ENCODE measurements at regions not wholly inside any gene's neighbourhood (a gene's known extent, or its start where the extent isn't known, plus 50 kb on each side); places are given as distances from the start of the nearest gene placed in this dataset.

DNA sequence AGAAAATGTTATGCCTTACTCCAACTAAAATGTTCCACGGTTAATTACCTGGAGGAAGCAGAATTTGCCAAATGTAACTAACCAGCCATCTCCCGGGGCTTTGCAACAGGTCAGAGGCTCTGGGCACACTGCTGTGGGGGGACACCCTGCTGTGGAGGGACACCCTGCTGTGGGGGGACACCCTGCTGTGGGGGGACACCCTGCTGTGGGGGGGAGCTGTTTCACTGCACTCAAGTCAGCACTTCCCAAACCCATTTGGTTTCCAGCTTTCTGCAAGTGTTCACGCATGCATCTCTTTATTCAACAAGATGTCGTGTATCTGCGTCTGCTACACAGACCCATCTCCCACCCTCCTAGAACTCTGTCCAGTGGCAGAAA, 239.5 kb downstream of the C16orf95 start:
- no peak for DNase-seq (ENCODE audit: low read depth in 1 of 2, low spot score in 1 of 2)

- DNase-seq (ENCODE audit: low read depth in 1 of 2, low spot score in 1 of 2): no peak
These were observed 236.5 kb downstream of the C16orf95 start for GRCh38 chr16:87080571-87081167.

DNA sequence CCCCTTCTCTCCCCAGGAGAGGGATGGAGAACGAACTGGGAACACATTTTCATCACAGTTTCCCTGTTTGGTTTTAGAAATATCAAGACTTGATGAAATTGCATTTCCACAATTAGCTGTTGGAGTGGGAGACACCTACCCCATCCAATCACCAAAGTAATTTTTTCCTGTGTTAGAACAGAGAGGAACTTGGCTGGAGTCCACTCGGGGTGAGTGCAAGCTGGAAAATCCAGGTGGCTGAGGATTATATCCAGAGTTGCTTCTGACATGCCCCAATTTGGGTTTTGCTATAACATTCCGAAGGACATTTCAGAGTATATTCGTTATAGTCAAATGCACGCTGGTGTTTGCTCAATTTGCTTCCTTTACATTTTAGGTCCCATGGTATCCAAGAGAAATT, 231.8 kb downstream of the C16orf95 start:
- DNase-seq (ENCODE audit: low read depth in 1 of 2, low spot score in 1 of 2): no peak

GRCh38 chr16:87086156-87086555, 231.0 kb downstream of the C16orf95 start:
- DNase-seq (ENCODE audit: low read depth in 1 of 2, low spot score in 1 of 2): no peak

- DNase-seq (ENCODE audit: low read depth in 1 of 2, low spot score in 1 of 2): no peak
These were observed 230.6 kb downstream of the C16orf95 start for GRCh38 chr16:87086575-87086974.

DNA sequence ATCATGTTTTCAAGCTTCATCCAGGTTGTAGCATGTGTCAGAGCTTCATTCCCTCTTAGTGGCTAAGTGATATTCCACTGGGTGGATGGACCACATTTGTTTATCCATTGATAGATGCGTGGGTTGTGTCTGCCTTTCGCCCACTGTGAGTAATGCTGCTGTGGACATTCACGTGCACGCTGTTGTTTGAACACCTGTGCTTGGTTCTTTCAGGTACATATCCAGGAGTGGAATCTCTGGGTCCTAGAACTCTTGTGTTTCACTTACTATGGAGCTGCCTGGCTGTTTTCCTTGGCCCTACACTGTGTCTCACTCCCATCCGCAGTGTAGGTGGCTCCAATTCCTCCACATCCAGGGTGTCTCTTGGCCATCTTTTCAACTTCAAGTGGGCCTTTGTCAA, 224.2 kb downstream of the C16orf95 start:
- no peak for DNase-seq (ENCODE audit: low read depth in 1 of 2, low spot score in 1 of 2)

- DNase-seq (ENCODE audit: low read depth in 1 of 2, low spot score in 1 of 2): no peak
These were observed 223.2 kb downstream of the C16orf95 start for GRCh38 chr16:87093804-87094555.

DNA sequence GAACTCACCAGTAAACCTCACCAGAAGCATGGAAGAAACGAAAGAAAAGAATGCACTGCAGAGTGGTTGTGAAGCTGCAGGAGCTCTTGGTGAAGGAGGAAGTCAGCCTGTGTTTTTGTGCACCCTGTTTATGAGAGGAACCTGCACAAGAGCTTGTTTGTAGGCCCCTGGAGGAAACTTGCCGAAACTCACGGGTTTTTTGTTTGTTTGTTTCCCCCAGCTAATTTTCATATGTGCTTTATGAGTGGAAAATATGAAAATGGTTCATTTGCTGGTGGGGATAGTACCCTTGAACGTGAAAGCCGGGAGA, 222.7 kb downstream of the C16orf95 start:
- DNase-seq (ENCODE audit: low read depth in 1 of 2, low spot score in 1 of 2): no peak

- DNase-seq (ENCODE audit: low read depth in 1 of 2, low spot score in 1 of 2): no peak
These were observed 221.9 kb downstream of the C16orf95 start for GRCh38 chr16:87095271-87095670.

DNA sequence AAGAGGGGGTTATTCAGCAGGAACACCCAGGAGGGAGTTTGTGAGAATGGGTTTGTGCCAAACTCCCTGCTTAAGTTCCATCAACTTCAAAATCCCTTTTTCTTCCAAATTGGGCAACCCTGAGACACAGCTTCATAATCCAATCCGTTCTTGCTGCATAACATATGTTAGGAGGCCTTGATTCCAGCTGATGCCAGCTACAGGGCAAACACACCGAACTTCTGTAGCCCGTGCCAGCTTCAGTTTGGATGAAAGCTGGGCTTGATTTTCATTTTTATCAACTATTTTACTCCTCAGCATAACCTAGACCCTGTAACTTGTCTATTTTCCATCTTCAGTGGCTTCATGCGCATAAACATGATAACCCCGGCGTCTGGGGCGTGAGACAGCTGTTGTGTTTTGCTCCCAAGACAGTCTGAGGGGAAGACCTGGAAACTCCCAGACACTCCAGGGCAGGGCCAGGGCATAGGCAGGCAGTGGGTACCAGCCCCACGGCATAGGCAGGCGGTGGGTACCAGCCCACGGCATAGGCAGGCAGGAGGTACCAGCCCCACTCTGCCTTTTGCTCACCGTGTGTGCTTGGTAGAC, 220.4 kb downstream of the C16orf95 start:
- no peak for DNase-seq (ENCODE audit: low read depth in 1 of 2, low spot score in 1 of 2)

- DNase-seq (ENCODE audit: low read depth in 1 of 2, low spot score in 1 of 2): no peak
These were observed 218.8 kb downstream of the C16orf95 start for GRCh38 chr16:87098361-87098760.

GRCh38 chr16:87098976-87099720, 218.0 kb downstream of the C16orf95 start:
- no peak for DNase-seq (ENCODE audit: low read depth in 1 of 2, low spot score in 1 of 2)

GRCh38 chr16:87100306-87101058, 216.7 kb downstream of the C16orf95 start:
- no peak for DNase-seq (ENCODE audit: low read depth in 1 of 2, low spot score in 1 of 2)

- DNase-seq (ENCODE audit: low read depth in 1 of 2, low spot score in 1 of 2): no peak
These were observed 215.3 kb downstream of the C16orf95 start for GRCh38 chr16:87101903-87102302.

- no peak for DNase-seq (ENCODE audit: low read depth in 1 of 2, low spot score in 1 of 2)
These were observed 210.0 kb downstream of the C16orf95 start for GRCh38 chr16:87107201-87107600.

DNA sequence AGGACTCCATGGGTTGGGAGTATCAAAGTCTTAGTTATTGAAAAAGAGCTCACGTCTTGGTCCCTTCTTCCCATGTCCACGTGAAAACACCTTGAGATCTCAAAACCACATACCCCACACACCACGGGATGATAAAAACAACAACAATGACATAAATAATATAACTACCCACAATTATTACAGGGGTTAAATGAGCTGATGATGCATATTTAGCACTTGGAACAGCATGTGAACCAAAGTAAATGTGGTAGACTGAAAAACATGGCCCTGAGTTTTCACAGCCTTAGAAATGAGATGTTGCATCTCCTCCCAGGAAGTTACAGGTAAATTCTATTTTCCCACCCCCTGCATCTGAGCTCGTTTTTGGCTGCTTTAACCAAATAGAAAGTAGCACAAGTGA, 208.9 kb downstream of the C16orf95 start:
- DNase-seq (ENCODE audit: low read depth in 1 of 2, low spot score in 1 of 2): no peak

GRCh38 chr16:87108941-87109340, 208.3 kb downstream of the C16orf95 start:
- DNase-seq (ENCODE audit: low read depth in 1 of 2, low spot score in 1 of 2): no peak

- no peak for DNase-seq (ENCODE audit: low read depth in 1 of 2, low spot score in 1 of 2)
These were observed 202.4 kb downstream of the C16orf95 start for GRCh38 chr16:87114832-87115231.

- DNase-seq (ENCODE audit: low read depth in 1 of 2, low spot score in 1 of 2): no peak
These were observed 201.5 kb downstream of the C16orf95 start for GRCh38 chr16:87115646-87116045.

DNA sequence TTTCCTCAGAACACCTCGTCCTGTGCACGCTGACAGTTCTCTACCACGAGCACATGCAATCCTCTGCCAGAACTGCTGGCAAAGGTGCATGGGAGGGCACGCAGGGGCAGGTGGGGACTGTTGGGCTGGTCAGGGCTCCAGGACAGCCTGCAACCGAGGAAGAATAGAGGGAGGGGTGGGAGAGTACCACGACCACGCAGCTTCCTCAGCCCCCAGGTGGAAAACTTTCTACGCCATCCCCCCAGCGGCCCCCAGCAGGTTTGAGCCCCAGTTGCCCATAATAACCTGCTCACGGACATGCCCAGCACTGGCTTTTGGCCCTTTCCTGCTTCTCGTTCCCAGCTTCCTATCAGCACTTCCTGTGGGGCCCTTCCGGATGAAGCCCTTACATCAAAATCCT, 199.3 kb downstream of the C16orf95 start:
- no peak for DNase-seq (ENCODE audit: low read depth in 1 of 2, low spot score in 1 of 2)

GRCh38 chr16:87119168-87119567, 198.0 kb downstream of the C16orf95 start:
- no peak for DNase-seq (ENCODE audit: low read depth in 1 of 2, low spot score in 1 of 2)
